Sigmoid colon (tissue), 4 donors: ENCODE measurements at regions not wholly inside any gene's neighbourhood (a gene's known extent, or its start where the extent isn't known, plus 50 kb on each side); places are given as distances from the start of the nearest gene placed in this dataset.

ENCODE experiments used
- CTCF ChIP-seq, 4 experiments: fragments of 450-650 bp in 3 of 4; fragments of 200-600 bp in 1 of 4; IDR thresholded peaks; one replicate each; pipeline ENCODE4 v1.5.1; 2016 to 2019; ENCODE audit warnings: antibody characterized with exemption in 4 of 4, mild to moderate bottlenecking in 3 of 4, moderate library complexity in 2 of 4
- EP300 ChIP-seq, 4 donors: sonication (generic); formaldehyde crosslinking; IDR thresholded peaks; one replicate each; pipeline ENCODE4 v1.6.1; 2017; ENCODE audit warnings: antibody characterized with exemption in 4 of 4
- POLR2A ChIP-seq, 2 donors: fragments of 450-650 bp; IDR thresholded peaks; one replicate each; pipeline ENCODE4 v1.6.1; 2016; ENCODE audit warnings: antibody characterized with exemption in 2 of 2, mild to moderate bottlenecking in 2 of 2, moderate library complexity in 2 of 2
- POLR2AphosphoS5 ChIP-seq, 4 donors: sonication (generic); formaldehyde crosslinking; IDR thresholded peaks; one replicate each; pipeline ENCODE4 v1.6.1; 2017; ENCODE audit warnings: antibody characterized with exemption in 4 of 4

DNA sequence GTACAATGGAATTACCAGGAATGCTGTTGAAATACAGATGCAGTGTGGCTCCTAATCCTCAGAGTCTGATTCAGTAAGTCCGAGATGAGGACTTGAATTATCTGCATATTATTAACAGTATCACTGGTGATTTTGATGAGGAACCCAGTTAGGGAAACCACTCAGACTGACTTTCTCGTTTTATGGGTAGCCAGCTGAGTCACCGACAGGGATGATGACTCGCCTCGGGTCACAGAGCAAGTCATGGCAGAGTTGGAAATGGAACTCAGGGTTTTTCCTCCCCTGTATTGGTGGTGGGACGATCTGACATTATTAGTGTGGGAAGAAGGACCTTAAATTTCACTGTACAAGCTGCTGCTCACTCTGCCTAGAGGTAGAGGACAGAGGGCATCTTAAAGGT is 51.3 kb downstream of the RTL9 start:
- TF ChIP-seq CTCF (IDR thresholded peaks at IDR 0.05) = no peak
- TF ChIP-seq POLR2AphosphoS5 (IDR thresholded peaks at IDR 0.05) = no peak
- TF ChIP-seq POLR2A (IDR thresholded peaks at IDR 0.05) = no peak
- no peak for TF ChIP-seq EP300 (IDR thresholded peaks at IDR 0.05)
